HEK293 (cell line): ENCODE measurements at regions not wholly inside any gene's neighbourhood (a gene's known extent, or its start where the extent isn't known, plus 50 kb on each side); places are given as distances from the start of the nearest gene placed in this dataset.
A peak's percentile ranks its signal among the peaks of the same experiment; 100 is the strongest.

Experiments used
- CTCF ChIA-PET: fragments of 350-600 bp; formaldehyde crosslinking; extraction: SDS; loops from one replicate; lab custom pipeline; 2021; ENCODE audit warnings: antibody characterized with exemption; lab: Yijun Ruan, JAX
- POLR2A ChIA-PET: fragments of 300-600 bp; formaldehyde crosslinking; extraction: SDS; loops from one replicate; lab custom pipeline; 2020; ENCODE audit warnings: antibody characterized with exemption, inconsistent platforms; lab: Yijun Ruan, JAX
- H3K27ac ChIP-seq: fragments of 200-500 bp; sonication (Bioruptor generic); 2 replicates; pipeline ENCODE4 v1.5.1; 2014; ENCODE audit warnings: low read depth, low read length, control low read depth, inconsistent platforms; ENCODE audit errors: extremely low read depth
- H3K36me3 ChIP-seq, 2 experiments: fragments of 200-500 bp in 1 of 2; sonication (Bioruptor generic) in 1 of 2; 1 replicate in 1 of 2; 2 replicates in 1 of 2; pipeline ENCODE4 v1.5.1; 2014 to 2017; ENCODE audit warnings: inconsistent platforms in 2 of 2, low read length in 2 of 2; ENCODE audit not compliant: control insufficient read depth in 2 of 2, insufficient read depth in 1 of 2
- H3K4me1 ChIP-seq: fragments of 200-500 bp; sonication (Bioruptor generic); 2 replicates; pipeline ENCODE4 v1.5.1; 2014; ENCODE audit warnings: mild to moderate bottlenecking, low read length, inconsistent platforms; ENCODE audit not compliant: control insufficient read depth, insufficient read depth
- H3K4me3 ChIP-seq: 2 replicates; pipeline ENCODE4 v1.5.1; 2011; ENCODE audit warnings: low read depth, mild to moderate bottlenecking, control low read depth, low read length, moderate library complexity
- H3K9me3 ChIP-seq: fragments of 200-500 bp; sonication (Bioruptor generic); 2 replicates; pipeline ENCODE4 v1.5.1; 2014; ENCODE audit warnings: low read depth, low read length, inconsistent platforms; ENCODE audit not compliant: control insufficient read depth, insufficient read depth
- BCL6B ChIP-seq: fragments of 450-650 bp; formaldehyde crosslinking; IDR thresholded peaks from 2 replicates; pipeline ENCODE4 v1.5.1; 2017; ENCODE audit warnings: missing biosample characterization, missing genetic modification characterization
- FEZF1 ChIP-seq: fragments of 450-650 bp; formaldehyde crosslinking; IDR thresholded peaks from 2 replicates; pipeline ENCODE4 v1.5.1; 2016; ENCODE audit warnings: missing biosample characterization, missing genetic modification characterization
- GLIS1 ChIP-seq: fragments of 450-650 bp; formaldehyde crosslinking; IDR thresholded peaks from 2 replicates; pipeline ENCODE4 v1.5.1; 2016; ENCODE audit warnings: missing biosample characterization, missing genetic modification characterization
- IKZF3 ChIP-seq: fragments of 450-650 bp; IDR thresholded peaks from 2 replicates; pipeline ENCODE4 v1.5.0; 2018; ENCODE audit warnings: missing biosample characterization, mild to moderate bottlenecking, missing genetic modification characterization, moderate library complexity
- INSM2 ChIP-seq: fragments of 450-650 bp; formaldehyde crosslinking; IDR thresholded peaks from 2 replicates; pipeline ENCODE4 v1.5.1; 2016; ENCODE audit warnings: missing biosample characterization, missing genetic modification characterization
- PRDM6 ChIP-seq: fragments of 450-650 bp; formaldehyde crosslinking; IDR thresholded peaks from 2 replicates; pipeline ENCODE4 v1.5.1; 2017; ENCODE audit warnings: missing biosample characterization, missing genetic modification characterization
- TCF7L2 ChIP-seq: IDR thresholded peaks from 2 replicates; pipeline ENCODE4 v1.6.1; 2011; ENCODE audit warnings: low read depth, mild to moderate bottlenecking, inconsistent platforms, low read length, moderate library complexity, borderline replicate concordance
- TSHZ1 ChIP-seq: fragments of 450-650 bp; formaldehyde crosslinking; IDR thresholded peaks from 2 replicates; pipeline ENCODE4 v1.5.1; 2016; ENCODE audit warnings: missing biosample characterization, missing genetic modification characterization, borderline replicate concordance
- ZNF341 ChIP-seq: fragments of 450-650 bp; formaldehyde crosslinking; IDR thresholded peaks from 2 replicates; pipeline ENCODE4; 2016; ENCODE audit warnings: low read depth, missing biosample characterization, missing genetic modification characterization
- ZNF366 ChIP-seq: fragments of 450-650 bp; formaldehyde crosslinking; conservative IDR thresholded peaks from 2 replicates; pipeline ENCODE4 v1.5.1; 2016; ENCODE audit warnings: missing biosample characterization, missing genetic modification characterization
- ZNF561 ChIP-seq: fragments of 450-650 bp; IDR thresholded peaks from 2 replicates; pipeline ENCODE4 v1.5.1; 2018; ENCODE audit warnings: missing biosample characterization, missing genetic modification characterization, borderline replicate concordance
- ZNF626 ChIP-seq: fragments of 450-650 bp; sonication (Bioruptor Pico); formaldehyde crosslinking; IDR thresholded peaks from 2 replicates; pipeline ENCODE4 v1.5.1; 2018; ENCODE audit warnings: missing biosample characterization, missing genetic modification characterization, inconsistent platforms
- ZNF692 ChIP-seq: fragments of 450-650 bp; formaldehyde crosslinking; IDR thresholded peaks from 2 replicates; pipeline ENCODE4 v1.5.1; 2016; ENCODE audit warnings: missing biosample characterization, missing genetic modification characterization
- ZNF704 ChIP-seq: fragments of 450-650 bp; formaldehyde crosslinking; IDR thresholded peaks from 2 replicates; pipeline ENCODE4 v1.5.1; 2016; ENCODE audit warnings: missing biosample characterization, missing genetic modification characterization
- ZNF843 ChIP-seq: fragments of 450-650 bp; formaldehyde crosslinking; IDR thresholded peaks from 2 replicates; pipeline ENCODE4 v1.5.1; 2016; ENCODE audit warnings: missing biosample characterization, missing genetic modification characterization

- peak; percentile 94 for TF ChIP-seq BCL6B (tag by site-specific recombination)
- 0 out of 2 replicates have a peak, but pooled peaks have one; percentile 19 for TF ChIP-seq ZNF692 (tag by site-specific recombination)
- no peak for TF ChIP-seq ZNF341
- peak; percentile 90 for TF ChIP-seq PRDM6 (tag by site-specific recombination)
- 0 out of 2 replicates have a peak, but pooled peaks have one; percentile 6 for TF ChIP-seq IKZF3
- peak; percentile 95 for TF ChIP-seq ZNF843 (tag by site-specific recombination)
- TF ChIP-seq ZNF626: 0 out of 2 replicates have a peak, but pooled peaks have one; percentile 25
- peak; percentile 54; the same call in 1 of the 2 replicates for TF ChIP-seq GLIS1 (tag by site-specific recombination)
- TF ChIP-seq INSM2: no peak
- TF ChIP-seq TCF7L2: peak; percentile 83; the same call in 1 of the 2 replicates
- no peak for TF ChIP-seq ZNF366
- no peak for TF ChIP-seq ZNF704 (tag by site-specific recombination)
- peak; percentile 96 for TF ChIP-seq FEZF1 (tag by site-specific recombination)
- 0 out of 2 replicates have a peak, but pooled peaks have one; percentile 10 for TF ChIP-seq TSHZ1 (tag by site-specific recombination)
- TF ChIP-seq ZNF561 (tag by site-specific recombination): 0 out of 2 replicates have a peak, but pooled peaks have one; percentile 48
Observed at GRCh38 chr3:99084826-99085225, 183.3 kb upstream of the DCBLD2 start (continued).

GRCh38 chr3:99084156-99084555 lies 182.7 kb upstream of the DCBLD2 start:
- POLR2A ChIA-PET: no interaction called here
- no peaks in the 10 kb centered on the region for H3K9me3 ChIP-seq
- CTCF ChIA-PET: no interaction called here
- peaks cover 10% of the 10 kb centered on the region for H3K4me1 ChIP-seq
- no peak for TF ChIP-seq IKZF3
- 0 out of 2 replicates have a peak, but pooled peaks have one; percentile 8 for TF ChIP-seq PRDM6 (tag by site-specific recombination)
- H3K4me3 ChIP-seq: no peak overlapping the region
- no peaks in the 10 kb centered on the region for H3K36me3 ChIP-seq
- no peak overlapping the region for H3K27ac ChIP-seq
